ES-I3 (cell line): ENCODE measurements at regions not wholly inside any gene's neighbourhood (a gene's known extent, or its start where the extent isn't known, plus 50 kb on each side); places are given as distances from the start of the nearest gene placed in this dataset.

Experiments used
- H3K36me3 ChIP-seq: 2 replicates; pipeline ENCODE4 v1.6.1; 2013; ENCODE audit warnings: mild to moderate bottlenecking, low read length, control low read depth, moderate library complexity; ENCODE audit not compliant: insufficient read depth
- H3K4me1 ChIP-seq: 2 replicates; pipeline ENCODE4 v1.6.1; 2013; ENCODE audit warnings: mild to moderate bottlenecking, control low read depth, low read length; ENCODE audit not compliant: insufficient read depth
- H3K9ac ChIP-seq: 2 replicates; pipeline ENCODE4 v1.6.1; 2013; ENCODE audit warnings: low read depth, mild to moderate bottlenecking, low read length, moderate library complexity
- H3K9me3 ChIP-seq: 2 replicates; pipeline ENCODE4 v1.6.1; 2013; ENCODE audit warnings: mild to moderate bottlenecking, low read length, moderate library complexity; ENCODE audit not compliant: control insufficient read depth, insufficient read depth

DNA sequence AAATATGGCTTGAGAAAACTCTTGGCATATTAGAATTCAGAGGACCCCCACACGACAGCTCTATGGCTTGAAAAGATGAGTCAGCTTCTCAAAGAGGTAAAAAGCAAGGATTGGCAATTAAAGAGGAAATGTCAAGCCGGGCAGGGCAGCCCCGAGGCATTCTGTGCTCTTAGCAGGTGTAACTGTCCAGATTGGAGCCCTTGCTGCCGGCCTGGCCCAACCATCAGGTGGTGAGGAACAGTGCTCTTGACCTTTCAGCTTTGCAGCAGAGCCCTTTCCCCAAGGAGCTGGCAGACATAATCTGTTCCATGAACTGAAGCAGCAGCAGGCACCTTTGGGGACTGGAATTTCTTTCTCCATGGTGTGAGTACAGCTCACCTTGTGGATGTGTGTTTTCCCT, 287.8 kb downstream of the UTP18 start:
- Histone ChIP-seq H3K36me3 (no peaks in the 10 kb centered on the region), H3K9me3 (no peaks in the 10 kb centered on the region), H3K9ac (no peak overlapping the region), H3K4me1 (peaks cover 6% of the 10 kb centered on the region; the same call in 1 of the 2 replicates)

DNA sequence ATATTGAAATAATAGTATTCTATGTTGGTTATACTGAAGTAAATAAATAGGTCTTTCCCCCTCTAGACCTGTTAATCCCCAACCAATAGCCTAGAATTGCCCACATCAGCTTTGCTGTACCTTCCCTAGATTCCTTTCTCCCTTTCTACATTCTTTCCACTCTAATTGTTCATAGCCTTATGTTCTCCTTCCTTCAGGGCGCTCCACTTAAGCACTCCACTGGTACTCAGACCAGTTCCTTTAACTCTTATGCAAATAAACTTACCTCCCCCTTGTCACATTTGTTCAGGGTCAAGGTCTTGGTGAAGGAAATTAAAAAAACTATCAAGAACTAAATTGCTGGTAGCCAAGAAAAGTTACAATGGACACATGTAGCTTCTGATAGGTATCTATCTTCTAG, 294.8 kb downstream of the UTP18 start:
- H3K9me3 ChIP-seq: no peaks in the 10 kb centered on the region
- peaks cover 6% of the 10 kb centered on the region; the same call in 1 of the 2 replicates for H3K4me1 ChIP-seq
- no peak overlapping the region for H3K9ac ChIP-seq
- H3K36me3 ChIP-seq: no peaks in the 10 kb centered on the region

DNA sequence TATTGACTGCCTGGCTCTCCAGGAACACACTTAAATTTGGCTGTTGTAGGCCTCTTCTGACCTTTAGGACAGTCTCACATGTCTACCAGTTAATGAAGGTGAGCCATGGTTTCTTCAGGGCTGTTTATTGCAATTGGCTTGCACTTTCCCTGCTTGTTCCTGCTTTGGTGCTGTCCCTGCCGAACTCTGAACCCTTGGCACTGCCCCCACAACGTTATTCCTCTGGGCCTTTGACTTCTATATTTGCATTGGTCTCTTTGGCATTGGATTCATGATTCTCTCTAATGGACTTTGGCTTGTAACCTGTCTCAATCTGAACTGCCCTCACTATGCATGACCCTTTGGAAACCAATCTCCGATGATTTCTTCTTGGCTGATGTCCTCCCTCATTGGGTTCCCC, 299.4 kb downstream of the UTP18 start:
- H3K9me3 ChIP-seq: no peaks in the 10 kb centered on the region
- no peaks in the 10 kb centered on the region for H3K4me1 ChIP-seq
- H3K9ac ChIP-seq: no peak overlapping the region
- H3K36me3 ChIP-seq: no peaks in the 10 kb centered on the region

DNA sequence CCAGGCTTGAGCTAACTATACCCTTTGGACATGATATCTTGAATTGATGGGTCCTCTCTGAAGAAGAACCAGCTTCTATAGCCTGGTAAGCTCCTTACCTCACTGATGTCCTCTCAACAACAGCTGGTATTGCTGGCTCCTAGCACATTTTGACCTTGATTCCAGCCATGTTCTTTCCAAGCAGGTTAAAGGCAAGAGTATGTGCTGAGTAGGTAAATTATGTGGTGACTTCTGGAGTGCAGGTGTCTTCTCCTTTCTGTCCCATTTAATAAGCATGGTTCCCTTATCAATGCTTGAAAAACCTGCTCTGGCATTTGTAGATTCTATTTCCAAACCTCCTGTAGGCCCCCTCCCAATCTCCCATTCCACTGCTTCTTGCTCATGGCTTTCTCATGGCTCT, 300.1 kb downstream of the UTP18 start:
- Histone ChIP-seq H3K36me3 (no peaks in the 10 kb centered on the region), H3K9ac (no peak overlapping the region), H3K9me3 (no peaks in the 10 kb centered on the region), H3K4me1 (no peaks in the 10 kb centered on the region)

DNA sequence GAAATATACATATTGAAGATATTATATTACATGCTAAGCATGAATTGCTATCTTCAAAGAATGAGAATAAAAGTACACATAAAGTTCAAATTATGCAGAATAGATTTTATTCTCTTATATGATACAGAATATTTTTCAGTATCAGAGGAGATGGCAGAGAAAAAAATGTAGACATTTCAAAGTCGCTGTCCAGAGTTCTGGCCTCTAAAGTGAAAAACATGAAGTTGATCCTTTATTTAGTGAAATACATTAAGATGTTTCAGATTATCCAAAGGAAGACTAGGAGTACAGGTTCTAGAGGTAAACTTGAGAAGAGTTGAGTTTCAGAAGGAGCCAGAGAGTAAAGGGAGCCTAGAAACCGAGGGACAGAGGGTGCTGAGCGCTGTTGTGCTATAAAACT, 303.6 kb downstream of the UTP18 start:
- H3K4me1 ChIP-seq: no peaks in the 10 kb centered on the region
- no peak overlapping the region for H3K9ac ChIP-seq
- no peaks in the 10 kb centered on the region for H3K36me3 ChIP-seq
- no peaks in the 10 kb centered on the region for H3K9me3 ChIP-seq

DNA sequence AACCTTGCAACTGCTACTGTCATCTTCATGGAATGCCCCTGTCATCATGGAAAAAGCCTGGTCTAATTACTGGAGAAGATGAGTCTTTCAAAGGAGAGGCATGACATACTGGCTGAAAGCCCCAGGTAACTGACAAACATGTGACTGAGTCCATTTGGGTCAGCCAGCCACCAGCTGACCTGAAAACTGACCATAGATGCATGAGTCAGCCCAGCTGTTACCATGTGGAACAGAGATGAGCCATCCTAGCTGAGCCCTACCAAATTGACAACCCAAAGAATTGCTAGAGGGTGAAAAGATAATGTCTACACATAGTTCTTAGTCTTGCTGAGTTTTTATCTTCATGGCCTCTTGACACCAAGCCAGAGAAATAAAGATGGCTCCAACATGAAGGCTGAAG, 311.8 kb downstream of the UTP18 start:
- Histone ChIP-seq H3K4me1 (no peaks in the 10 kb centered on the region), H3K9me3 (no peaks in the 10 kb centered on the region), H3K9ac (no peak overlapping the region), H3K36me3 (no peaks in the 10 kb centered on the region)
